HT-29 (cell line): ENCODE measurements at regions not wholly inside any gene's neighbourhood (a gene's known extent, or its start where the extent isn't known, plus 50 kb on each side); places are given as distances from the start of the nearest gene placed in this dataset.
"Not testable (repeated sequence)": the region's sequence is repeated elsewhere in the genome, so short reads cannot be mapped to it uniquely, and the experiment has no call there.

Experiments
- DNase-seq: peaks from one replicate; pipeline ENCODE4 v3.0.0-alpha.2; 2015; ENCODE audit warnings: low spot score

- no peak for DNase-seq
These were observed 284.2 kb upstream of the NMUR2 start for GRCh38 chr5:152689250-152689711.

GRCh38 chr5:152694231-152694630, 289.2 kb upstream of the NMUR2 start:
- no peak for DNase-seq

GRCh38 chr5:152701305-152701949, 296.3 kb upstream of the NMUR2 start:
- DNase-seq = no peak

- DNase-seq = no peak
These were observed 299.2 kb upstream of the NMUR2 start for GRCh38 chr5:152704286-152704685.

- DNase-seq = no peak
These were observed 306.8 kb upstream of the NMUR2 start for GRCh38 chr5:152711801-152712388.

- no peak for DNase-seq
These were observed 312.3 kb upstream of the NMUR2 start for GRCh38 chr5:152717393-152717792.

GRCh38 chr5:152723482-152723881, 318.4 kb upstream of the NMUR2 start:
- peak; percentile 26 for DNase-seq

GRCh38 chr5:152730176-152730575, 325.1 kb upstream of the NMUR2 start:
- no peak for DNase-seq

- no peak for DNase-seq
These were observed 331.8 kb upstream of the NMUR2 start for GRCh38 chr5:152736906-152737305.

- no peak for DNase-seq
These were observed 334.8 kb upstream of the NMUR2 start for GRCh38 chr5:152739916-152740315.

GRCh38 chr5:152741126-152741525, 336.0 kb upstream of the NMUR2 start:
- not testable (repeated sequence) for DNase-seq

GRCh38 chr5:152787709-152788217, 382.7 kb upstream of the NMUR2 start:
- not testable (repeated sequence) for DNase-seq

- no peak for DNase-seq
These were observed 396.8 kb upstream of the NMUR2 start for GRCh38 chr5:152801886-152802285.

GRCh38 chr5:152804179-152804578, 399.1 kb upstream of the NMUR2 start:
- no peak for DNase-seq

GRCh38 chr5:152811988-152812387, 406.9 kb upstream of the NMUR2 start:
- DNase-seq = no peak

GRCh38 chr5:152813526-152813925, 408.4 kb upstream of the NMUR2 start:
- no peak for DNase-seq

GRCh38 chr5:152819891-152820290, 414.8 kb upstream of the NMUR2 start:
- no peak for DNase-seq

GRCh38 chr5:152824316-152824715, 419.2 kb upstream of the NMUR2 start:
- DNase-seq = no peak

GRCh38 chr5:152838241-152838786, 433.2 kb upstream of the NMUR2 start:
- no peak for DNase-seq

- no peak for DNase-seq
These were observed 439.6 kb upstream of the NMUR2 start for GRCh38 chr5:152844713-152845112.

- no peak for DNase-seq
These were observed 448.3 kb upstream of the NMUR2 start for GRCh38 chr5:152853361-152853760.

GRCh38 chr5:152855441-152855840, 450.4 kb upstream of the NMUR2 start:
- DNase-seq = no peak

- no peak for DNase-seq
These were observed 456.2 kb upstream of the NMUR2 start for GRCh38 chr5:152861231-152861630.
